NCI-H2081 treated with DMSO at 0.1 percent for 48 hours (cell line): ENCODE measurements at regions not wholly inside any gene's neighbourhood (a gene's known extent, or its start where the extent isn't known, plus 50 kb on each side); places are given as distances from the start of the nearest gene placed in this dataset.

ENCODE experiments used
- DNase-seq: peaks from one replicate; lab custom pipeline; 2025; lab: John Stamatoyannopoulos, UW

GRCh38 chr2:7210712-7211111 lies 293.5 kb downstream of the RNF144A start:
- no peak for DNase-seq

GRCh38 chr2:7225848-7226247 lies 308.6 kb downstream of the RNF144A start:
- peak; percentile 81 for DNase-seq

GRCh38 chr2:7226501-7226900 lies 309.3 kb downstream of the RNF144A start:
- DNase-seq: no peak

GRCh38 chr2:7233126-7233525 lies 315.9 kb downstream of the RNF144A start:
- no peak for DNase-seq

GRCh38 chr2:7237466-7237865 lies 320.3 kb downstream of the RNF144A start:
- DNase-seq: no peak

- no peak for DNase-seq
These were observed 321.9 kb downstream of the RNF144A start for GRCh38 chr2:7239078-7239477.

GRCh38 chr2:7241041-7241745 lies 324.0 kb downstream of the RNF144A start:
- no peak for DNase-seq

GRCh38 chr2:7242189-7242867 lies 325.1 kb downstream of the RNF144A start:
- DNase-seq: no peak

GRCh38 chr2:7243276-7243675 lies 326.1 kb downstream of the RNF144A start:
- DNase-seq: no peak

- DNase-seq: no peak
These were observed 339.2 kb downstream of the RNF144A start for GRCh38 chr2:7256377-7256776.

GRCh38 chr2:7262727-7263126 lies 345.5 kb downstream of the RNF144A start:
- no peak for DNase-seq

GRCh38 chr2:7264791-7265190 lies 347.6 kb downstream of the RNF144A start:
- no peak for DNase-seq

GRCh38 chr2:7265286-7265685 lies 348.1 kb downstream of the RNF144A start:
- DNase-seq: no peak

- DNase-seq: no peak
These were observed 352.0 kb downstream of the RNF144A start for GRCh38 chr2:7269106-7269643.

GRCh38 chr2:7270011-7270431 lies 352.8 kb downstream of the RNF144A start:
- peak; percentile 52 for DNase-seq

GRCh38 chr2:7272210-7272609 lies 355.0 kb downstream of the RNF144A start:
- DNase-seq: no peak

- DNase-seq: no peak
These were observed 361.8 kb downstream of the RNF144A start for GRCh38 chr2:7278984-7279383.

GRCh38 chr2:7279421-7279949 lies 362.3 kb downstream of the RNF144A start:
- DNase-seq: no peak

- DNase-seq: no peak
These were observed 363.6 kb downstream of the RNF144A start for GRCh38 chr2:7280790-7281189.

- DNase-seq: no peak
These were observed 364.3 kb downstream of the RNF144A start for GRCh38 chr2:7281231-7282201.

- DNase-seq: no peak
These were observed 368.9 kb downstream of the RNF144A start for GRCh38 chr2:7286120-7286519.

GRCh38 chr2:7288484-7288883 lies 371.3 kb downstream of the RNF144A start:
- DNase-seq: no peak
